GM21390 (cell line): ENCODE measurements at regions not wholly inside any gene's neighbourhood (a gene's known extent, or its start where the extent isn't known, plus 50 kb on each side); places are given as distances from the start of the nearest gene placed in this dataset.

ENCODE experiments used
- ATAC-seq: cut with Tn5 transposase; IDR thresholded peaks from one replicate; pipeline ENCODE4 v1.9.1; 2021; ENCODE audit not compliant: unreplicated experiment

DNA sequence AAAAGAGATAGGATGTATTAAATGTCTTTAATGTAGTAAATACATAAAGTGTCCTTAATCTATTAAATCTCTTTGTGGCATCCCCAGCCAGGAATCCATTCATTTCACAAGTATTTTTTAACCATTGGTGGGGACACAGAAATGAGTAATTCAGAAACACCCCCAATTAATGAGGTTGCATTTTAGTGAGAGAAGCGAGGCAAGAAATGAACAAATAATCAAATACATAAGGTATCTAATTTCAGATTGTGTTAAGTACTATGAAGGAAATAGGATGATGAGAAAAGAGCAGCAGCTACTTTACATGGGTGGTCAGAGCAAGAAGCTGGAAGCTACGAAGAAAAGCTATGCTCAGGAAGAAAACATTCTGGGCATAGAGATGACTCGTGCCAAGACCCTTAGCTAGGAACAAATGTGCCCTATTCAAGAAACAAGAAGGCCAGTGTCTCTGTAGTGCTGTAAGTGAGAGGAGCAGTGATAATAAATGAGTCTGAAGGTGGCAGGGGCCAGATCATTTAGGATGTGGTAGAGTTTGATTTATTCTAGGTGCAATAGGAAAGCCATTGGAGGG lies 60.5 kb upstream of the IGF1 start:
- no peak for ATAC-seq

DNA sequence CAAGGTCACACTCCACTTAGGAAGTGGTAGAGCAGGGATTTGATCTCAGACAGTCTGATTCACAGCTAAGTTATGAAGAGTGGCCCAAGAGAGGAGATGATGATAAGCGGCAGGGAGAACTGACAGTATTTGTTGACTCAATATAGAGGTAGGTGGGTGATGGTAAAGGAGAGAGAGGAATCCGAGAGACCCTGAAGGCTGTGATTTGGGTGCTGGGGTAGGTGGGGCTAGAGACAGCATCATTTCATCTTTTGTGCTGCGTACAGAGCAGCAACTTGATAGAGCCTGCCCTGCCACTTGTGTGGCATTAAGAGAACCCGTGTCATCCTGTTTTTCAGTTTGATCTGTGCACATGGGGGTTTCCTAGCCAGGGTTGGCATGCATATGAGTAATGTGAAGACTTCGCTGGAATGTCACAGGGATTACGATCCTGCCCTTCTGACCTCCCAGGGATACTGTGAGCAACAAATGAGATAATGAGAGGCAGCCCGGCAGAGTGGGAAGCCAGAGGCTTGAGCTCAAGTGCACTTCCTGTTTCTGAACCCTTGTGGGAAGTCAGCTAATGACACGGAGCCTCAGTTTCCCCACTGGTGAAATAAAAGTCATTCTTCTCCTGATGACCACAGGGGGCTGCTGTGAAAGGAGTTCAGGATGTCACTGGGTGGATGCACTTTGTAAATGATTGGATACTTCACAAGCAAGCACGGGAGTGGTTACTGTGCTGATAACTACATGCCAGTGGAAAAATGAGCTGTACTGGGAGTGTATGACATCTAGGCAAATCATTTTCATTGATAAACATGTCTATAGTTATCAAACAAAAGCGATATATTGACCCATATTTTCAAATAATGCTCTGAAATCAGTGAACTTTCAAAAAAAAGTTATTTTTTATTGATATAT lies 59.5 kb upstream of the IGF1 start:
- no peak for ATAC-seq

- no peak for ATAC-seq
Measured at GRCh38 chr12:102535306-102535705, 54.9 kb upstream of the IGF1 start.

DNA sequence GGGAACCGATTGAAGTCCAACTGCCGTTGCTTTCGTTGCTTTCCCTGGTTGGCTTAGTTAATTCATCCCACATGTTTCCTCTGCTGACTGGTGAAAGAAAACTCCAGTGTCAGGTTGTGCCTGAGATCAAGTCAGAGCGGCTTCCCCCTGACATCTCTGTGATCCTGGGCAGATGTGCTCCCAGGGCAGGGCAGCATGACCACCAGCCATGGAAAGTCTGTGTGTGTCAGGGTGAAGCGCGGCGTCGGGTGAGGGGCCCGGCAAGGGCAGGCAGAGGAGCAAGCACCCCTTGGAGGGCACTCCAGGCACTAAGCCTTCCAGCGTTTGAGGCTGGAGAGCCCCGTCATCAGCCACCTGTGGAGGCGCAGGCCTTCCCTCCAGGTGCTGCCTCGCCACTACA lies 54.5 kb upstream of the IGF1 start:
- ATAC-seq: no peak

- ATAC-seq: no peak
Measured at GRCh38 chr12:102533483-102534215, 53.3 kb upstream of the IGF1 start.
